ENCODE measurements at regions not wholly inside any gene's neighbourhood (a gene's known extent, or its start where the extent isn't known, plus 50 kb on each side); places are given as distances from the start of the nearest gene placed in this dataset.
A peak's percentile ranks its signal among the peaks of the same experiment; 100 is the strongest.

GRCh38 chr13:40189898-40190630, 476.4 kb downstream of the FOXO1 start:
- peak; percentile 46 for DNase-seq (ENCODE audit: extremely low spot score, unreplicated experiment)
- Mint-ChIP-seq H3K4me3 (ENCODE audit: unreplicated experiment) (no peak overlapping the region), H3K4me1 (ENCODE audit: unreplicated experiment) (peaks cover 26% of the 10 kb centered on the region), H3K27ac (ENCODE audit: unreplicated experiment) (no peak overlapping the region), H3K27me3 (ENCODE audit: unreplicated experiment) (peaks cover 8% of the 10 kb centered on the region), H3K36me3 (ENCODE audit: unreplicated experiment) (no peaks in the 10 kb centered on the region), H3K9me3 (ENCODE audit: unreplicated experiment) (no peaks in the 10 kb centered on the region)
- no peak for TF ChIP-seq CTCF (IDR thresholded peaks at IDR 0.05)

GRCh38 chr13:40190641-40191100, 475.8 kb downstream of the FOXO1 start:
- H3K9me3 Mint-ChIP-seq (ENCODE audit: unreplicated experiment) = no peaks in the 10 kb centered on the region
- H3K4me3 Mint-ChIP-seq (ENCODE audit: unreplicated experiment) = no peak overlapping the region
- peaks cover 8% of the 10 kb centered on the region for H3K27me3 Mint-ChIP-seq (ENCODE audit: unreplicated experiment)
- DNase-seq (ENCODE audit: extremely low spot score, unreplicated experiment) = no peak
- no peak for TF ChIP-seq CTCF (IDR thresholded peaks at IDR 0.05)
- H3K4me1 Mint-ChIP-seq (ENCODE audit: unreplicated experiment) = peaks cover 26% of the 10 kb centered on the region
- no peaks in the 10 kb centered on the region for H3K36me3 Mint-ChIP-seq (ENCODE audit: unreplicated experiment)
- H3K27ac Mint-ChIP-seq (ENCODE audit: unreplicated experiment) = peak overlapping the region; percentile 35

- H3K9me3 Mint-ChIP-seq (ENCODE audit: unreplicated experiment) = no peaks in the 10 kb centered on the region
These were observed 475.1 kb downstream of the FOXO1 start for GRCh38 chr13:40191186-40191980.

GRCh38 chr13:40192452-40192851, 474.0 kb downstream of the FOXO1 start:
- Mint-ChIP-seq H3K27ac (ENCODE audit: unreplicated experiment) (no peak overlapping the region), H3K4me3 (ENCODE audit: unreplicated experiment) (no peak overlapping the region), H3K4me1 (ENCODE audit: unreplicated experiment) (peaks cover 26% of the 10 kb centered on the region), H3K36me3 (ENCODE audit: unreplicated experiment) (no peaks in the 10 kb centered on the region), H3K27me3 (ENCODE audit: unreplicated experiment) (peaks cover 8% of the 10 kb centered on the region), H3K9me3 (ENCODE audit: unreplicated experiment) (no peaks in the 10 kb centered on the region)
- DNase-seq (ENCODE audit: extremely low spot score, unreplicated experiment) = no peak
- TF ChIP-seq CTCF (IDR thresholded peaks at IDR 0.05) = no peak

More at GRCh38 chr13:40191186-40191980, 475.1 kb downstream of the FOXO1 start:
- no peak overlapping the region for H3K4me3 Mint-ChIP-seq (ENCODE audit: unreplicated experiment)
- H3K4me1 Mint-ChIP-seq (ENCODE audit: unreplicated experiment) = peaks cover 26% of the 10 kb centered on the region
- H3K36me3 Mint-ChIP-seq (ENCODE audit: unreplicated experiment) = no peaks in the 10 kb centered on the region
- peaks cover 8% of the 10 kb centered on the region for H3K27me3 Mint-ChIP-seq (ENCODE audit: unreplicated experiment)
- no peak overlapping the region for H3K27ac Mint-ChIP-seq (ENCODE audit: unreplicated experiment)
- TF ChIP-seq CTCF (IDR thresholded peaks at IDR 0.05) = no peak
- DNase-seq (ENCODE audit: extremely low spot score, unreplicated experiment) = no peak

GRCh38 chr13:40192858-40193257, 473.6 kb downstream of the FOXO1 start:
- no peak overlapping the region for H3K4me3 Mint-ChIP-seq (ENCODE audit: unreplicated experiment)
- no peaks in the 10 kb centered on the region for H3K9me3 Mint-ChIP-seq (ENCODE audit: unreplicated experiment)
- TF ChIP-seq CTCF (IDR thresholded peaks at IDR 0.05) = no peak
- DNase-seq (ENCODE audit: extremely low spot score, unreplicated experiment) = peak; percentile 60
- peaks cover 25% of the 10 kb centered on the region for H3K4me1 Mint-ChIP-seq (ENCODE audit: unreplicated experiment)
- no peak overlapping the region for H3K27ac Mint-ChIP-seq (ENCODE audit: unreplicated experiment)
- no peaks in the 10 kb centered on the region for H3K36me3 Mint-ChIP-seq (ENCODE audit: unreplicated experiment)
- peaks cover 8% of the 10 kb centered on the region for H3K27me3 Mint-ChIP-seq (ENCODE audit: unreplicated experiment)
